ENCODE measurements at regions not wholly inside any gene's neighbourhood (a gene's known extent, or its start where the extent isn't known, plus 50 kb on each side); places are given as distances from the start of the nearest gene placed in this dataset.

- 92 to 100% methylated on average over 1 to 3 of the region's 3 CpGs for WGBS, 2 experiments (ENCODE audit: insufficient coverage in 1 of 2, insufficient read length in 1 of 2)
- Histone ChIP-seq H3K9me3 (ENCODE audit: control insufficient read depth, low read length) (no peaks in the 10 kb centered on the region), H3K4me3 (ENCODE audit: low read length) (no peak overlapping the region), H3K27me3 (ENCODE audit: control insufficient read depth, insufficient read depth, low read length, poor library complexity, severe bottlenecking) (no peaks in the 10 kb centered on the region), H3K9ac (ENCODE audit: extremely low read depth, low read length, poor library complexity, severe bottlenecking) (no peak overlapping the region), H3K4me1 (ENCODE audit: control insufficient read depth, insufficient read depth, low read length) (no peaks in the 10 kb centered on the region), H3K36me3 (ENCODE audit: control insufficient read depth, insufficient read depth, low read length) (no peaks in the 10 kb centered on the region), H3K27ac (ENCODE audit: low read depth, low read length) (no peak overlapping the region)
- Mint-ChIP-seq H3K36me3 (ENCODE audit: low read depth) (no peaks in the 10 kb centered on the region), H3K4me1 (no peaks in the 10 kb centered on the region), H3K9me3 (no peaks in the 10 kb centered on the region), H3K27me3 (ENCODE audit: insufficient read depth) (no peaks in the 10 kb centered on the region), H3K27ac (no peak overlapping the region), H3K4me3 (no peak overlapping the region)
- no peak for TF ChIP-seq CTCF (conservative IDR thresholded peaks at IDR 0.05)
- no peak for DNase-seq
Observed at GRCh38 chr1:79117376-79117775, 110.8 kb upstream of the ADGRL4 start.

- Histone ChIP-seq H3K36me3 (ENCODE audit: control insufficient read depth, insufficient read depth, low read length) (no peaks in the 10 kb centered on the region), H3K9me3 (ENCODE audit: control insufficient read depth, low read length) (no peaks in the 10 kb centered on the region), H3K27ac (ENCODE audit: low read depth, low read length) (no peak overlapping the region), H3K27me3 (ENCODE audit: control insufficient read depth, insufficient read depth, low read length, poor library complexity, severe bottlenecking) (no peaks in the 10 kb centered on the region), H3K4me1 (ENCODE audit: control insufficient read depth, insufficient read depth, low read length) (no peaks in the 10 kb centered on the region), H3K4me3 (ENCODE audit: low read length) (no peak overlapping the region), H3K9ac (ENCODE audit: extremely low read depth, low read length, poor library complexity, severe bottlenecking) (no peak overlapping the region)
- Mint-ChIP-seq H3K9me3 (no peaks in the 10 kb centered on the region), H3K36me3 (ENCODE audit: low read depth) (no peaks in the 10 kb centered on the region), H3K27me3 (ENCODE audit: insufficient read depth) (no peaks in the 10 kb centered on the region), H3K27ac (no peak overlapping the region), H3K4me3 (no peak overlapping the region), H3K4me1 (no peaks in the 10 kb centered on the region)
- DNase-seq: no peak
- TF ChIP-seq CTCF (conservative IDR thresholded peaks at IDR 0.05): no peak
- 68 to 75% methylated on average over 4 to 5 of the region's 5 CpGs for WGBS, 2 experiments (ENCODE audit: insufficient coverage in 1 of 2, insufficient read length in 1 of 2)
Observed at GRCh38 chr1:79113836-79114235, 107.3 kb upstream of the ADGRL4 start.

- H3K27me3 Mint-ChIP-seq (ENCODE audit: insufficient read depth): no peaks in the 10 kb centered on the region
- H3K27ac Mint-ChIP-seq: no peak overlapping the region
- no peaks in the 10 kb centered on the region for H3K9me3 Mint-ChIP-seq
- H3K4me1 Mint-ChIP-seq: no peaks in the 10 kb centered on the region
- Histone ChIP-seq H3K27me3 (ENCODE audit: control insufficient read depth, insufficient read depth, low read length, poor library complexity, severe bottlenecking) (no peaks in the 10 kb centered on the region), H3K27ac (ENCODE audit: low read depth, low read length) (no peak overlapping the region), H3K9ac (ENCODE audit: extremely low read depth, low read length, poor library complexity, severe bottlenecking) (no peak overlapping the region), H3K9me3 (ENCODE audit: control insufficient read depth, low read length) (no peaks in the 10 kb centered on the region), H3K36me3 (ENCODE audit: control insufficient read depth, insufficient read depth, low read length) (no peaks in the 10 kb centered on the region), H3K4me3 (ENCODE audit: low read length) (no peak overlapping the region), H3K4me1 (ENCODE audit: control insufficient read depth, insufficient read depth, low read length) (no peaks in the 10 kb centered on the region)
- no peaks in the 10 kb centered on the region for H3K36me3 Mint-ChIP-seq (ENCODE audit: low read depth)
- DNase-seq: no peak
- H3K4me3 Mint-ChIP-seq: no peak overlapping the region
- TF ChIP-seq CTCF (conservative IDR thresholded peaks at IDR 0.05): no peak
Observed at GRCh38 chr1:79110749-79111148, 104.2 kb upstream of the ADGRL4 start.

Measured in endodermal cell (in vitro differentiated cells).